Liver (tissue), 3 donors: ENCODE measurements at regions not wholly inside any gene's neighbourhood (a gene's known extent, or its start where the extent isn't known, plus 50 kb on each side); places are given as distances from the start of the nearest gene placed in this dataset.

ENCODE experiments used
- EGR1 ChIP-seq, 2 donors: IDR thresholded peaks; 2 replicates each; pipeline ENCODE4 v1.6.1; 2016 to 2018; ENCODE audit warnings: antibody characterized with exemption in 2 of 2, low read depth in 2 of 2
- FOXA2 ChIP-seq: IDR thresholded peaks from 2 replicates; pipeline ENCODE4 v1.6.1; 2016; ENCODE audit warnings: antibody characterized with exemption
- GABPA ChIP-seq, 2 donors: IDR thresholded peaks in 1 of 2; conservative IDR thresholded peaks in 1 of 2; 2 replicates each; pipeline ENCODE4 v1.6.1; 2016; ENCODE audit warnings: antibody characterized with exemption in 2 of 2, mild to moderate bottlenecking in 1 of 2, moderate library complexity in 1 of 2
- RAD21 ChIP-seq, 2 donors: IDR thresholded peaks; 2 replicates each; pipeline ENCODE4 v1.6.1; 2016; ENCODE audit warnings: antibody characterized with exemption in 2 of 2, mild to moderate bottlenecking in 2 of 2
- TAF1 ChIP-seq: conservative IDR thresholded peaks from 2 replicates; pipeline ENCODE4 v1.6.1; 2016; ENCODE audit warnings: antibody characterized with exemption, mild to moderate bottlenecking
- YY1 ChIP-seq: IDR thresholded peaks from 2 replicates; pipeline ENCODE4 v1.6.1; 2016; ENCODE audit warnings: antibody characterized with exemption, mild to moderate bottlenecking
- TF ChIP-seq, protein P1 (sequence below): fragments of 150-350 bp; IDR thresholded peaks from 2 replicates; pipeline ENCODE4 v1.5.1; 2017; ENCODE audit warnings: improper control_type of control experiment, low read depth, low read length; ENCODE audit not compliant: missing input control
- TF ChIP-seq, protein P2 (sequence below): IDR thresholded peaks from 2 replicates; pipeline ENCODE4 v1.6.1; 2016; ENCODE audit warnings: antibody characterized with exemption
- TF ChIP-seq, protein P3 (sequence below): IDR thresholded peaks from 2 replicates; pipeline ENCODE4 v1.6.1; 2016; ENCODE audit warnings: antibody characterized with exemption, mild to moderate bottlenecking
- donor health status: healthy.
- donor health status: healthy.

DNA sequence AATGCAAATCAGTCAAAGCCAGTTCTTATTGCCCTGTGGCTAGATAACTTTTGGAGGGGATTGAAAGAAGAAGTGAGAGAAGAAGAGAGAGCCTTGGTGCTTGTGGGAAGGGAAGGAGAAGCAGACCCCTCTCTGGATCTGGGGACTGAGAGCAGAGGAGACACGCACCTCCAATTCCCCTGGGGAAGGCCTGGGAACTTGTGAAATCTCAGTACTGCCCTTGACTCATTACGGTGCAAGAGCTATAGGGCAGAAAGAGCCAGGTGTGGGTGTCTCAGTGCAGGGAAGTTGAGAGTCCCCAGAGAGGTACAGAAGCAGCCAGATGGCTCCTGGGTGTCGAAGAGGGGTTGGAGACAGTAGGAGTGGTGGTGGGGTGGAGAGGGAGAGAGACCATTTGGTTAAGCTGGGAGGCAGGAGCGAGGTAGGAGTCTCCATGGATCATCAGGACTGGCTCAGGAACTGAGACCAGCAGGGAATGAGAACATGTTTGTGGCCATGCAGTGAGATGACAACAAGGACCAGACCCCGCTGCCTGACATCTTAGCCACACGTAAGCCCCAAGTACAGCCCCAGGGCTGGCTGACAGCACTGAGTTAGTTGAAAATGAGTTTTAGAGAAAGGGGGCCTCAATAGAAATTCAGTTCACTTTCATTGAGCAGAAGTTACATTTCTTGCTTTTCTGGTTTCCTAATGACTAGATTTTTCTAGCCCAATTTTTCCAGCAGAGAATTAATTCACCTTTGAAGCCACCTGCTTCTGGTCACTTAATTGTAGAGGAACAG, 238.2 kb downstream of the BUB3 start:
- TF ChIP-seq, protein P1, sequence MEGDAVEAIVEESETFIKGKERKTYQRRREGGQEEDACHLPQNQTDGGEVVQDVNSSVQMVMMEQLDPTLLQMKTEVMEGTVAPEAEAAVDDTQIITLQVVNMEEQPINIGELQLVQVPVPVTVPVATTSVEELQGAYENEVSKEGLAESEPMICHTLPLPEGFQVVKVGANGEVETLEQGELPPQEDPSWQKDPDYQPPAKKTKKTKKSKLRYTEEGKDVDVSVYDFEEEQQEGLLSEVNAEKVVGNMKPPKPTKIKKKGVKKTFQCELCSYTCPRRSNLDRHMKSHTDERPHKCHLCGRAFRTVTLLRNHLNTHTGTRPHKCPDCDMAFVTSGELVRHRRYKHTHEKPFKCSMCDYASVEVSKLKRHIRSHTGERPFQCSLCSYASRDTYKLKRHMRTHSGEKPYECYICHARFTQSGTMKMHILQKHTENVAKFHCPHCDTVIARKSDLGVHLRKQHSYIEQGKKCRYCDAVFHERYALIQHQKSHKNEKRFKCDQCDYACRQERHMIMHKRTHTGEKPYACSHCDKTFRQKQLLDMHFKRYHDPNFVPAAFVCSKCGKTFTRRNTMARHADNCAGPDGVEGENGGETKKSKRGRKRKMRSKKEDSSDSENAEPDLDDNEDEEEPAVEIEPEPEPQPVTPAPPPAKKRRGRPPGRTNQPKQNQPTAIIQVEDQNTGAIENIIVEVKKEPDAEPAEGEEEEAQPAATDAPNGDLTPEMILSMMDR = no peak
- TF ChIP-seq RAD21 (IDR thresholded peaks at IDR 0.05) (no peak), YY1 (no peak), GABPA (IDR thresholded peaks at IDR 0.05 in 1 of 2, conservative IDR thresholded peaks at IDR 0.05 in 1 of 2) (no peak), EGR1 (IDR thresholded peaks at IDR 0.05; ENCODE audit: low read depth in 2 of 2) (no peak), FOXA2 (no peak), TAF1 (no peak)
- TF ChIP-seq, protein P2, sequence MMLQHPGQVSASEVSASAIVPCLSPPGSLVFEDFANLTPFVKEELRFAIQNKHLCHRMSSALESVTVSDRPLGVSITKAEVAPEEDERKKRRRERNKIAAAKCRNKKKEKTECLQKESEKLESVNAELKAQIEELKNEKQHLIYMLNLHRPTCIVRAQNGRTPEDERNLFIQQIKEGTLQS = no peak
- TF ChIP-seq, protein P3, sequence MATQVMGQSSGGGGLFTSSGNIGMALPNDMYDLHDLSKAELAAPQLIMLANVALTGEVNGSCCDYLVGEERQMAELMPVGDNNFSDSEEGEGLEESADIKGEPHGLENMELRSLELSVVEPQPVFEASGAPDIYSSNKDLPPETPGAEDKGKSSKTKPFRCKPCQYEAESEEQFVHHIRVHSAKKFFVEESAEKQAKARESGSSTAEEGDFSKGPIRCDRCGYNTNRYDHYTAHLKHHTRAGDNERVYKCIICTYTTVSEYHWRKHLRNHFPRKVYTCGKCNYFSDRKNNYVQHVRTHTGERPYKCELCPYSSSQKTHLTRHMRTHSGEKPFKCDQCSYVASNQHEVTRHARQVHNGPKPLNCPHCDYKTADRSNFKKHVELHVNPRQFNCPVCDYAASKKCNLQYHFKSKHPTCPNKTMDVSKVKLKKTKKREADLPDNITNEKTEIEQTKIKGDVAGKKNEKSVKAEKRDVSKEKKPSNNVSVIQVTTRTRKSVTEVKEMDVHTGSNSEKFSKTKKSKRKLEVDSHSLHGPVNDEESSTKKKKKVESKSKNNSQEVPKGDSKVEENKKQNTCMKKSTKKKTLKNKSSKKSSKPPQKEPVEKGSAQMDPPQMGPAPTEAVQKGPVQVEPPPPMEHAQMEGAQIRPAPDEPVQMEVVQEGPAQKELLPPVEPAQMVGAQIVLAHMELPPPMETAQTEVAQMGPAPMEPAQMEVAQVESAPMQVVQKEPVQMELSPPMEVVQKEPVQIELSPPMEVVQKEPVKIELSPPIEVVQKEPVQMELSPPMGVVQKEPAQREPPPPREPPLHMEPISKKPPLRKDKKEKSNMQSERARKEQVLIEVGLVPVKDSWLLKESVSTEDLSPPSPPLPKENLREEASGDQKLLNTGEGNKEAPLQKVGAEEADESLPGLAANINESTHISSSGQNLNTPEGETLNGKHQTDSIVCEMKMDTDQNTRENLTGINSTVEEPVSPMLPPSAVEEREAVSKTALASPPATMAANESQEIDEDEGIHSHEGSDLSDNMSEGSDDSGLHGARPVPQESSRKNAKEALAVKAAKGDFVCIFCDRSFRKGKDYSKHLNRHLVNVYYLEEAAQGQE = no peak
